GM18517 (cell line): ENCODE measurements at regions not wholly inside any gene's neighbourhood (a gene's known extent, or its start where the extent isn't known, plus 50 kb on each side); places are given as distances from the start of the nearest gene placed in this dataset.

Experiments
- ATAC-seq: cut with Tn5 transposase; IDR thresholded peaks from one replicate; pipeline ENCODE4 v1.9.1; 2021; ENCODE audit warnings: mild to moderate bottlenecking, moderate library complexity; ENCODE audit not compliant: unreplicated experiment

DNA sequence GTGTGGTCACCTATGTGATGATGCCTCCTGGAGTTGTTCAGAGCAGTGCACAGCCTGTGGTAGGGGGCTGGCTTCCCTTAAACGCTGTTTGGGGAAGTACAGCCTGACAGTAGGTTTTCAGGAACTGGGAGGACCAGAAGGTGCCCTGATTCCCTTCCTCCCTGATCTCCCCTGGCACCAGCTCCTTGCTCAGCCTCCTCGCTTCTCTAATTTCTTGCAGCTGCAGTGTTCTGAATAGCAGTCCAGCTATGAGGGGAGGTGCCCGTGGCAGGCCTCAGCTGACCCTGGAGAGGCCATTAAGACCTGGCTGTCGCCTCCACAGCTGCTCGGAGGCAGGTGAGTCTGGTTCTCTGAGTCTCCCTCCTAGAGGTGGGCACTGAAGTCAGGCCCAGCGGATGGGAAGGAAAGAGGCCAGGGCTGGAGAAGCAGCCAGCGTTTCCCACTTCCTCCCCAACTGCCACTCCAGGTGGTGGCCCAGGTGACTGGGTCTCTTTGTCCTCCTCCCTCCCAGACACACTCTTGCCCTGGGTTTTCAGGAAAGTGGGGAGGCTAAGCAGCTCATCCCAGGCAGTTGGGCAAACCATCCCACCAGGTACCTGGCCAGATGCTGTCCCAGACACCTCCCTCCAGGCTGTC is 52.0 kb upstream of the RPL11 start:
- ATAC-seq, result no peak

GRCh38 chr1:23638786-23639241 is 52.8 kb upstream of the RPL11 start:
- no peak for ATAC-seq

DNA sequence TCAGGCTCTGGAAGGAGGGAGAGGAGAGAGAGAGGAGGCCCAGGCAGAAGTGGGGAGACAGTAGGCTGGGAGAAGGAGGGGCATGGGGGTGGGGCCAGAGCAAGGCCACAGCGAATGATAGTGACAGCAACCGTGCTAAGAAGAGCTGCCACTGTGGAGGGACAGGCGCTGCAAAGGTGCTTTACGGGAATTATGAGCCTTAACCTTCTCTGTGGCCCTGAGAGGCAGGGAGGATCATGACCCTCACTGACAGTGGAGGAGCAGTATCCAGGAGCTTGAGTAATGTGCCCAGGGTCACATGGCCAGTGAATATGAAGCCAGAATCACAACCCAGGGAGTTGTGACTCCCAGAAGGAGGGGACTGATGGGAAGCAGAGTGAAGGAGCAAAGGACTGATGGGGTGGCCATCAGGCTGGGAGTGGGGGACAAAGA is 53.4 kb upstream of the RPL11 start:
- no peak for ATAC-seq

GRCh38 chr1:23636009-23636408 is 55.6 kb upstream of the RPL11 start:
- no peak for ATAC-seq

GRCh38 chr1:23634840-23635651 is 56.6 kb upstream of the RPL11 start:
- ATAC-seq, result no peak

GRCh38 chr1:23634518-23634839 is 57.1 kb upstream of the RPL11 start:
- ATAC-seq, result no peak

- no peak for ATAC-seq
Observed at GRCh38 chr1:23632479-23633160, 59.0 kb upstream of the RPL11 start.

DNA sequence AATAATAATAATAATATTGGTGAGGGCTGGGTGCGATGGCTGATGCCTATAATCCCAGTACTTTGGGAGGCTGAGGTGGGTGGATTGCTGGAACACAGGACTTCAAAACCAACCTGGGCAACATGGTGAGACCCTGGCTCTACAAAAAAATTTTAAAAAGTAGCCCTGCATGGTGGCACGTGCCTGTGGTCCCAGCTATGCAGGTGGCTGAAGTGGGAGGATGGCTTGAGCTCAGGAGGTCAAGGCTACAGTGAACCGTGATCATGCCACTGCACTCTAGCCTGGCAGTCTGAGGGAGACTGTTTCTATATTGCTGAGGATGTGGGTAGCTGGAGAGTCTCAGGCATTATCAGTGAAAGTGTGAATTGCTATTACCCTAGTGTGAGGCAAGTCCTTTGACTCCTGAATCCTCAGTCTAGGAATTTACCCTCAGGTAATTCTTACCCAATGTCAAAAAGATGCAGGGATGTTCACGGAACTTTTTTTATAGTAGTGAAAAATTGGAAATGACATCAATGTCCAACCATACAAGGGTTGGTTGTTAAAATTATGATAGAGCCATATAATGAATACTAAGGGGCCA is 61.8 kb upstream of the RPL11 start:
- ATAC-seq, result no peak

GRCh38 chr1:23628951-23629387 is 62.6 kb upstream of the RPL11 start:
- ATAC-seq, result no peak

- no peak for ATAC-seq
Observed at GRCh38 chr1:23627069-23627735, 64.4 kb upstream of the RPL11 start.

GRCh38 chr1:23625929-23626535 is 65.6 kb upstream of the RPL11 start:
- no peak for ATAC-seq

GRCh38 chr1:23625459-23625858 is 66.1 kb upstream of the RPL11 start:
- ATAC-seq, result no peak

GRCh38 chr1:23624440-23624839 is 65.1 kb upstream of the ID3 start:
- ATAC-seq, result no peak

DNA sequence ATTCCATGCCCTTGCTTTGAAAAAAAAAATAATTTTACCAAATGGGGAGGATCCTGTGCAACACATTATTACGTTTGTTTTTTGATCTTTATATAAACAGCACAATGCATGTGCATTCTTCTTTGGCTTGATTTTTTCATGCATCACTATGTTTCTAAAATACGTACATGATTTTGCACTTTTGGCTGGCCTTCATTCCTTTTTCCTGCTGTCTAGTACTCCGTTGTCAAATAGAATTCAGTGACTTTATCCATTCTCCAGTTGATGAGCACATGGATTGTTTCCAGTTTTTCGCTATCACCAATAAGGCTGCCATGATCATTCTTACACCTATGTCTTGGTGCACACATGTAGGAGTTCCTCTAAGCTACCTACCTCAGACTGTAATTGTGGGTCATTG is 63.0 kb upstream of the ID3 start:
- ATAC-seq, result no peak

DNA sequence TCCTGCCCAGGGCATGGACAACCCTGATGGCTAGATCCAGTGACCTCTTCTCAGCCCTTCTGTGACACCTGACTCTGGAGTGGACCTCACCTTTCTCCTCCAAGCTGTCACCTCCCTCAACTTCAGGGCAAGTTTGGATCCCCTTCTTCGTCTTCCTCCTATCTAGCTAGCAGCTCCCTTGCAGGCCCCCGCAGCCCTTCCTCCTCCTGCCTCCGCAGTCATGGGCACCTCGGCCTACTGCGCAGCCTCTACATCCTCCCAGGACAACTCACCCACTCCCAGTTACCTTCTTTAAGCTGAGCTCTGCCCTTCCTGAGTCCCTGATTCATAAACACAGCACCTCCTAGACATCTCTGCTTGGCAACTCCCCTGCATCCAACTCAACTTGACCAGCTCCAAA is 61.3 kb upstream of the ID3 start:
- ATAC-seq, result no peak

DNA sequence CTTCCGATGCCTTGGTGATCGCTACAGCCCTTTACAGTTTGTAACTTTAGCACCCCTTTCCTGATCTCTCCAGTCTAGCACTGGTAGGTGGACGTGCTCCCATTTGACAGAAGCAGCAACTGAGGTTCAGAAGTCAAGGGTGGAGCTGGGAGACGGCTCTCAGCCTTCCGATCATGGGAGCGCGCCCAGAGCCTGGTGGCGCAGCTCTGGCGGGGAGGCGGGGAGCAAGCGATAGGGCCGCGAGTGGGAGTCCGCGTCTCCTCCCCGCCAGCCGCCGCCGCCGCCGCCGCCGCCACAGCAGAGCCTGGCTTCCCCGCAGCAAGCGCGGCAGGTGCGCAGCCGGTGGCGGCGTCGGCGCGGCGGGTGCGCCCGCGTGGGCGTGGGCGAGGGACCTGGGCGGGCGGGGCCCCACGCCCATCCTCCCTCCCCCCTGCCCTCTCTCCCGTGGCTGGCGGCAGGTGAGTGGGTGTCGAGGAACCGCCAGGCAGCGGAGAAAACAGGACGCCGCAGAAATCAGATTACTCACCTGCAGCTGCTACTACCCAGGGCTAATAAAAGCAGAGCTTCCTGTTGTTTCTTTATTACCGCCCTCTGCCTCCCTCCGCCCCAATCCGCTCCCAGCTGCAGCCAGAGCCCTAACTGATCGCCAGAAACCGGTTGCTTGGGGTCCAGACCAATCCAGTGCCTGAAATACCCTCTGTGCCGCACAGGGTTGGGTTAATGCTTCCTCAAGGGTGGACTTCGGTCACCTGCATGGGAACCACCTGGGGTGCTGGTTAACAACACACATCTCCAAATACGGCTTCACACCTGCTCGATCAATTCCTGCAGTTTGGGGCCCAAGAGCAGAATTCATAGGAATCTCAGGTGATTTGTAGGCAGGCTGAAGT is 60.2 kb upstream of the ID3 start:
- ATAC-seq, result peak; percentile 62

GRCh38 chr1:23618586-23619083 is 59.3 kb upstream of the ID3 start:
- ATAC-seq, result no peak

- no peak for ATAC-seq
Observed at GRCh38 chr1:23617084-23617521, 57.8 kb upstream of the ID3 start.

DNA sequence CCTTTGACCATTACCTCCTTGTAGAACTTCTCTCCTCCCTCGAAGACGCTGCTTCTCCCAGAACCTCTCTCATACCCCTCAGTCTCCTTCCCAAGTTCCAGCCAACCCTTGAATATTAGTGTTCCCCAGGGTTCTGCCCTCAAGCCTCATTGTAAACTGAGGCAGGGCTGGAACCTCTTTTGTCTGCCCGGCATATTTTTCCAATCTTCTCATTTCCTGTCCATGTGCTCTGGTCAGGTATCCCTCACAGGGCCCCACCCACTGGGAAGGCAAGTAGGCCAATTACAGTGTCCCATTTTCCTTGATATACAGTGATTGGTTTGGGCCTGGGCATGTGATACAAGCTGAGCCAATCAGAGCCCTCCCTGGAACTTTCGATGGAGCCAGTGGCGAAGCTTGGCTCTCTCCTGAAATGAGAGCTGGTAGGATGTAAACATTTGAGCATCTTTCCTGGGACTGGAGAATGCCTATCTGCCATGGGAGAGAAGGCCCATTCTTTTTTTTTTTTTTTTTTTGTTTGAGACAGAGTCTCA is 57.1 kb upstream of the ID3 start:
- ATAC-seq, result no peak
